Activated CD4-positive, alpha-beta T cell treated with anti-CD3 and anti-CD28 coated beads for 36 hours (primary cell): ENCODE measurements at regions not wholly inside any gene's neighbourhood (a gene's known extent, or its start where the extent isn't known, plus 50 kb on each side); places are given as distances from the start of the nearest gene placed in this dataset.

Source experiments
- ATAC-seq: fragments of 200-7000 bp; cut with Tn5 transposase; one replicate; pipeline ENCODE4 v1.10.0; 2021; ENCODE audit warnings: mild to moderate bottlenecking, moderate library complexity
- CTCF ChIA-PET: fragments of 350-600 bp; sonication (Branson Sonifier 250); formaldehyde crosslinking; loops from one replicate; lab custom pipeline; 2021; ENCODE audit warnings: antibody characterized with exemption; lab: Charles Lee
- POLR2A ChIA-PET: fragments of 350-600 bp; sonication (Branson Sonifier 250); formaldehyde crosslinking; loops from one replicate; lab custom pipeline; 2021; ENCODE audit warnings: antibody characterized with exemption, inconsistent platforms; lab: Charles Lee
- DNase-seq: peaks from one replicate; pipeline ENCODE4 v3.0.0-alpha.2; 2020
- H3K27ac Mint-ChIP-seq: one replicate; pipeline ENCODE4 v1.8.0; 2021; ENCODE audit warnings: mixed read lengths
- H3K27me3 Mint-ChIP-seq: one replicate; pipeline ENCODE4 v1.8.0; 2021; ENCODE audit warnings: mixed read lengths
- H3K36me3 Mint-ChIP-seq: one replicate; pipeline ENCODE4 v1.8.0; 2021; ENCODE audit warnings: low read depth, mixed read lengths
- H3K4me1 Mint-ChIP-seq: one replicate; pipeline ENCODE4 v1.8.0; 2021; ENCODE audit warnings: mixed read lengths
- H3K4me3 Mint-ChIP-seq: one replicate; pipeline ENCODE4 v1.8.0; 2021; ENCODE audit warnings: mild to moderate bottlenecking, moderate library complexity, mixed read lengths
- H3K9me3 Mint-ChIP-seq: one replicate; pipeline ENCODE4 v1.8.0; 2021; ENCODE audit warnings: low read depth, mixed read lengths
- intact Hi-C, 2 experiments: fragments of 100-400 bp; cut with DNase I in 1 of 2; cut with micrococcal nuclease in 1 of 2; formaldehyde crosslinking; loops; one replicate each; pipeline versions ENCODE4 v1.14.2 to v1.15.1; 2022 to 2024; cut with DNase I, micrococcal nuclease

- ChIA-PET POLR2A (interaction anchor here (0.6 to 1.2 kb wide), 5 partner anchors 19 to 627 kb away, joined by 3 to 11 read pairs (median 9); partner anchors contain the start of gene POC1B), CTCF (interaction anchor here (0.6 to 5.6 kb wide), 27 partner anchors 11 to 1921 kb away, joined by 3 to 54 read pairs (median 3); partner anchors contain the start of gene POC1B)
- ATAC-seq (peak; percentile 88), DNase-seq (peak; percentile 82)
- Mint-ChIP-seq H3K27me3 (peaks cover 4% of the 10 kb centered on the region), H3K9me3 (no peaks in the 10 kb centered on the region), H3K4me3 (no peak overlapping the region), H3K36me3 (no peaks in the 10 kb centered on the region), H3K27ac (no peak overlapping the region), H3K4me1 (peaks cover 16% of the 10 kb centered on the region)
- intact Hi-C loops = loop anchor here (1.0 to 10.0 kb wide), 18 partner anchors 21 to 1938 kb away; partner anchors contain the start of genes ATP2B1 (in 1 of the 2), CCER1 (in 1 of the 2), DUSP6 (in 1 of the 2) and GALNT4 (in 1 of the 2)
Observed at GRCh38 chr12:89019439-89020120, 332.7 kb downstream of the DUSP6 start.

- DNase-seq = peak; percentile 43
- H3K4me3 Mint-ChIP-seq = no peak overlapping the region
- peak; percentile 33 for ATAC-seq
- H3K36me3 Mint-ChIP-seq = no peaks in the 10 kb centered on the region
- intact Hi-C loops = loop anchor here (1.0 to 10.0 kb wide), 7 partner anchors 444 to 1940 kb away; partner anchors contain the start of genes ATP2B1 (in 1 of the 2) and CCER1 (in 1 of the 2)
- peaks cover 8% of the 10 kb centered on the region for H3K27me3 Mint-ChIP-seq
- CTCF ChIA-PET = interaction anchor here (0.6 to 5.6 kb wide), 26 partner anchors 11 to 513 kb away, joined by 3 to 54 read pairs (median 3); partner anchors contain the start of genes DUSP6, GALNT4 and POC1B
- POLR2A ChIA-PET = no interaction called here
- H3K9me3 Mint-ChIP-seq = no peaks in the 10 kb centered on the region
- no peak overlapping the region for H3K27ac Mint-ChIP-seq
- peaks cover 12% of the 10 kb centered on the region for H3K4me1 Mint-ChIP-seq
Observed at GRCh38 chr12:89016970-89017778, 335.1 kb downstream of the DUSP6 start.

GRCh38 chr12:89015419-89015818 lies 336.9 kb downstream of the DUSP6 start:
- intact Hi-C loops = loop anchor here in 1 of 2 experiments (5.0 to 10.0 kb wide), 5 partner anchors 692 to 1942 kb away; partner anchors contain the start of genes ATP2B1 and CCER1
- Mint-ChIP-seq H3K27me3 (peaks cover 8% of the 10 kb centered on the region), H3K4me3 (no peak overlapping the region), H3K27ac (no peak overlapping the region), H3K9me3 (no peaks in the 10 kb centered on the region), H3K36me3 (no peaks in the 10 kb centered on the region), H3K4me1 (peaks cover 6% of the 10 kb centered on the region)
- POLR2A ChIA-PET = no interaction called here
- DNase-seq (no peak), ATAC-seq (no peak)
- CTCF ChIA-PET = interaction anchor here (1.1 to 1.9 kb wide), 5 partner anchors 15 to 515 kb away, joined by 3 to 5 read pairs (median 4); no protein-coding TSS in a partner anchor

- DNase-seq = no peak
- intact Hi-C loops = loop anchor here in 1 of 2 experiments (10.0 kb wide), 1 partner anchor 844 kb away; no protein-coding TSS in a partner anchor
- no peaks in the 10 kb centered on the region for H3K4me1 Mint-ChIP-seq
- ChIA-PET POLR2A (no interaction called here), CTCF (no interaction called here)
- H3K9me3 Mint-ChIP-seq = no peaks in the 10 kb centered on the region
- no peak overlapping the region for H3K4me3 Mint-ChIP-seq
- H3K27me3 Mint-ChIP-seq = peaks cover 8% of the 10 kb centered on the region
- H3K27ac Mint-ChIP-seq = no peak overlapping the region
- no peak for ATAC-seq
- H3K36me3 Mint-ChIP-seq = no peaks in the 10 kb centered on the region
Observed at GRCh38 chr12:88998421-88998820, 353.9 kb downstream of the DUSP6 start.

- H3K4me3 Mint-ChIP-seq = no peak overlapping the region
- H3K27ac Mint-ChIP-seq = no peak overlapping the region
- CTCF ChIA-PET = no interaction called here
- ATAC-seq (no peak), DNase-seq (no peak)
- POLR2A ChIA-PET = no interaction called here
- peaks cover 8% of the 10 kb centered on the region for H3K27me3 Mint-ChIP-seq
- intact Hi-C loops = loop anchor here in 1 of 2 experiments (10.0 kb wide), 1 partner anchor 841 kb away; no protein-coding TSS in a partner anchor
- H3K9me3 Mint-ChIP-seq = no peaks in the 10 kb centered on the region
- no peaks in the 10 kb centered on the region for H3K36me3 Mint-ChIP-seq
- H3K4me1 Mint-ChIP-seq = no peaks in the 10 kb centered on the region
Observed at GRCh38 chr12:88996200-88996788, 356.0 kb downstream of the DUSP6 start.

GRCh38 chr12:88994971-88995370 lies 357.3 kb downstream of the DUSP6 start:
- intact Hi-C loops = loop anchor here in 1 of 2 experiments (5.0 to 10.0 kb wide), 2 partner anchors 840 to 883 kb away; no protein-coding TSS in a partner anchor
- ChIA-PET POLR2A (no interaction called here), CTCF (interaction anchor here (0.8 to 1.0 kb wide), 2 partner anchors 9 to 93 kb away, joined by 3 read pairs; no protein-coding TSS in a partner anchor)
- ATAC-seq = no peak
- Mint-ChIP-seq H3K36me3 (no peaks in the 10 kb centered on the region), H3K4me1 (no peaks in the 10 kb centered on the region), H3K27me3 (peaks cover 15% of the 10 kb centered on the region), H3K4me3 (no peak overlapping the region), H3K27ac (no peak overlapping the region), H3K9me3 (no peaks in the 10 kb centered on the region)
- no peak for DNase-seq

GRCh38 chr12:88994537-88994936 lies 357.8 kb downstream of the DUSP6 start:
- Mint-ChIP-seq H3K27ac (no peak overlapping the region), H3K36me3 (no peaks in the 10 kb centered on the region), H3K4me3 (no peak overlapping the region), H3K9me3 (no peaks in the 10 kb centered on the region), H3K27me3 (peaks cover 15% of the 10 kb centered on the region), H3K4me1 (no peaks in the 10 kb centered on the region)
- CTCF ChIA-PET = interaction anchor here (0.8 to 1.0 kb wide), 3 partner anchors 9 to 94 kb away, joined by 3 read pairs; no protein-coding TSS in a partner anchor
- POLR2A ChIA-PET = no interaction called here
- DNase-seq (no peak), ATAC-seq (no peak)
- intact Hi-C loops = loop anchor here in 1 of 2 experiments (5.0 to 10.0 kb wide), 2 partner anchors 840 to 882 kb away; no protein-coding TSS in a partner anchor

- Mint-ChIP-seq H3K27ac (no peak overlapping the region), H3K4me3 (no peak overlapping the region), H3K9me3 (no peaks in the 10 kb centered on the region), H3K27me3 (peaks cover 15% of the 10 kb centered on the region), H3K4me1 (no peaks in the 10 kb centered on the region), H3K36me3 (no peaks in the 10 kb centered on the region)
- ChIA-PET CTCF (interaction anchor here (0.6 to 1.0 kb wide), 3 partner anchors 47 to 358 kb away, joined by 3 to 4 read pairs (median 3); no protein-coding TSS in a partner anchor), POLR2A (no interaction called here)
- no peak for ATAC-seq
- intact Hi-C loops = loop anchor here in 1 of 2 experiments (5.0 to 10.0 kb wide), 2 partner anchors 839 to 881 kb away; no protein-coding TSS in a partner anchor
- DNase-seq = no peak
Observed at GRCh38 chr12:88993651-88994050, 358.6 kb downstream of the DUSP6 start.

GRCh38 chr12:88986056-88986455 lies 366.2 kb downstream of the DUSP6 start:
- ChIA-PET CTCF (interaction anchor here (1.0 kb wide), 2 partner anchors 8 to 26 kb away, joined by 3 read pairs; no protein-coding TSS in a partner anchor), POLR2A (no interaction called here)

GRCh38 chr12:88985631-88986030 lies 366.7 kb downstream of the DUSP6 start:
- Mint-ChIP-seq H3K27me3 (peaks cover 15% of the 10 kb centered on the region), H3K36me3 (no peaks in the 10 kb centered on the region), H3K9me3 (no peaks in the 10 kb centered on the region), H3K4me3 (no peak overlapping the region), H3K27ac (no peak overlapping the region), H3K4me1 (no peaks in the 10 kb centered on the region)
- DNase-seq (no peak), ATAC-seq (no peak)
- intact Hi-C loops = no loop called here
- POLR2A ChIA-PET = no interaction called here
- CTCF ChIA-PET = interaction anchor here (1.0 kb wide), 2 partner anchors 9 to 26 kb away, joined by 3 read pairs; no protein-coding TSS in a partner anchor

More at GRCh38 chr12:88986056-88986455, 366.2 kb downstream of the DUSP6 start:
- no peak for ATAC-seq
- H3K27me3 Mint-ChIP-seq = peaks cover 19% of the 10 kb centered on the region
- H3K27ac Mint-ChIP-seq = no peak overlapping the region
- H3K4me1 Mint-ChIP-seq = no peaks in the 10 kb centered on the region
- H3K4me3 Mint-ChIP-seq = no peak overlapping the region
- no peaks in the 10 kb centered on the region for H3K9me3 Mint-ChIP-seq
- no peaks in the 10 kb centered on the region for H3K36me3 Mint-ChIP-seq
- intact Hi-C loops = no loop called here
- DNase-seq = no peak
